ENCODE measurements at regions not wholly inside any gene's neighbourhood (a gene's known extent, or its start where the extent isn't known, plus 50 kb on each side); places are given as distances from the start of the nearest gene placed in this dataset.

DNA sequence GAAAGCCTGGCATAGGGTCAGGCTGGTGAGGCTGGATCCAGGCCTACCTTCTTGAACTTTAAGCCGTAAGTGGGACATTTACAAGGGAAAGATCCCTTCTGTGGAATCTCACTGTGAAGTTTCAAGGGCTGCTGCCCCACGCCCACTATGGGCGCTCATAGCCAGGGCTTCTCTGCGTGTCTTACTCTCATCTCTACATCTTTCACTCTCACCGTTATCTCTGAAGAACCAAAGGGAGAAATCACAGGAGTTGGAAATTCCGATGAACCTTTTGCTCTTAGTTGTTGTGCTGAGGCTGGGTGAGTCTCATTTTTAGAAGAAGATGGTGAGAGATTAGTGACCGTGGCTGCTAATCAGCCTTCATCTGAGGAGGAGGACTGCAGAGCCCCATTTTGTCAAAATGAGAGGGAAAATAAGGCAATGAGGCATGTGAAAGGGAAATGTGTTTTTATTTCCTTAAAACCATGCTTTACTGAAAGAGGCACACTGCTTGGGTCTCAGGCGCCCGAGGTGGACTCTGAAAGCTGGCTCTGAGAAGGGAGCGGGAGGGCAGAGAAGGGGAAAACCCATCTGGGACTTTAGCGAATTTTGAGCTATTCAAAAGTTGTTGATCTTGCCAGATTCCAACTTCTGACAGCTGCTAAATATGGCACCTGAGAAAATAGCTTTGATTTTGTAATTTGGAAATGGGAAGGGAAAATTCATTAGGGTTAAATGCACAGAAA, 301.5 kb downstream of the CLIC5 start:
- no peak for TF ChIP-seq CTCF (IDR thresholded peaks at IDR 0.05)
- TF ChIP-seq POLR2A (IDR thresholded peaks at IDR 0.05) = no peak
- TF ChIP-seq POLR2AphosphoS5 (IDR thresholded peaks at IDR 0.05) = no peak
- no peak for TF ChIP-seq EP300 (IDR thresholded peaks at IDR 0.05)

All from gastroesophageal sphincter (tissue), 3 donors.